ENCODE measurements at regions not wholly inside any gene's neighbourhood (a gene's known extent, or its start where the extent isn't known, plus 50 kb on each side); places are given as distances from the start of the nearest gene placed in this dataset.

GRCh38 chr3:194826594-194826993, 140.9 kb downstream of the FAM43A start:
- TF ChIP-seq EZH2 (IDR thresholded peaks at IDR 0.05; ENCODE audit: borderline replicate concordance, low read depth, low read length, poor library complexity, severe bottlenecking): no peak
- no peak for TF ChIP-seq CTCF (conservative IDR thresholded peaks at IDR 0.05; ENCODE audit: low read depth, low read length)

GRCh38 chr3:194827486-194827885, 141.8 kb downstream of the FAM43A start:
- no peaks in the 10 kb centered on the region for H3K9me3 ChIP-seq (ENCODE audit: low read depth, low read length, poor library complexity, severe bottlenecking)
- POLR2A ChIA-PET (ENCODE audit: low non-redundant PET): no interaction called here
- intact Hi-C loops (cut with micrococcal nuclease; ENCODE audit: unreplicated experiment): no loop called here
- H3K27me3 ChIP-seq (replicated peaks; ENCODE audit: insufficient read depth, low read depth, low read length, poor library complexity): no peaks in the 10 kb centered on the region
- no peak overlapping the region for H3K27ac ChIP-seq (ENCODE audit: low read depth, low read length, poor library complexity, severe bottlenecking)
- no peaks in the 10 kb centered on the region for H3K36me3 ChIP-seq (ENCODE audit: insufficient read depth, low read length, poor library complexity, severe bottlenecking)
- CTCF ChIA-PET: no interaction called here
- TF ChIP-seq EZH2 (IDR thresholded peaks at IDR 0.05; ENCODE audit: borderline replicate concordance, low read depth, low read length, poor library complexity, severe bottlenecking): no peak
- no peak for DNase-seq (ENCODE audit: low spot score)
- H3K4me3 ChIP-seq (ENCODE audit: low read depth, low read length, poor library complexity, severe bottlenecking): no peak overlapping the region
- H3K4me1 ChIP-seq (ENCODE audit: insufficient read depth, low read length, poor library complexity, severe bottlenecking): no peaks in the 10 kb centered on the region
- BruUV-seq (replicated peaks): no TSS peak

More at GRCh38 chr3:194826594-194826993, 140.9 kb downstream of the FAM43A start:
- Histone ChIP-seq H3K36me3 (ENCODE audit: insufficient read depth, low read length, poor library complexity, severe bottlenecking) (no peaks in the 10 kb centered on the region), H3K4me3 (ENCODE audit: low read depth, low read length, poor library complexity, severe bottlenecking) (no peak overlapping the region), H3K27me3 (replicated peaks; ENCODE audit: insufficient read depth, low read depth, low read length, poor library complexity) (no peaks in the 10 kb centered on the region), H3K9me3 (ENCODE audit: low read depth, low read length, poor library complexity, severe bottlenecking) (no peaks in the 10 kb centered on the region), H3K4me1 (ENCODE audit: insufficient read depth, low read length, poor library complexity, severe bottlenecking) (no peaks in the 10 kb centered on the region), H3K27ac (ENCODE audit: low read depth, low read length, poor library complexity, severe bottlenecking) (no peak overlapping the region)
- no TSS peak for BruUV-seq (replicated peaks)
- intact Hi-C loops (cut with micrococcal nuclease; ENCODE audit: unreplicated experiment): no loop called here
- POLR2A ChIA-PET (ENCODE audit: low non-redundant PET): no interaction called here
- CTCF ChIA-PET: no interaction called here
- no peak for DNase-seq (ENCODE audit: low spot score)

- Histone ChIP-seq H3K36me3 (ENCODE audit: insufficient read depth, low read length, poor library complexity, severe bottlenecking) (no peaks in the 10 kb centered on the region), H3K4me1 (ENCODE audit: insufficient read depth, low read length, poor library complexity, severe bottlenecking) (no peaks in the 10 kb centered on the region), H3K9me3 (ENCODE audit: low read depth, low read length, poor library complexity, severe bottlenecking) (no peaks in the 10 kb centered on the region), H3K27me3 (replicated peaks; ENCODE audit: insufficient read depth, low read depth, low read length, poor library complexity) (no peaks in the 10 kb centered on the region), H3K4me3 (ENCODE audit: low read depth, low read length, poor library complexity, severe bottlenecking) (no peak overlapping the region), H3K27ac (ENCODE audit: low read depth, low read length, poor library complexity, severe bottlenecking) (no peak overlapping the region)
- TF ChIP-seq EZH2 (IDR thresholded peaks at IDR 0.05; ENCODE audit: borderline replicate concordance, low read depth, low read length, poor library complexity, severe bottlenecking): no peak
- TF ChIP-seq CTCF (conservative IDR thresholded peaks at IDR 0.05; ENCODE audit: low read depth, low read length): no peak
- no TSS peak for BruUV-seq (replicated peaks)
- intact Hi-C loops (cut with micrococcal nuclease; ENCODE audit: unreplicated experiment): no loop called here
- DNase-seq (ENCODE audit: low spot score): no peak
- ChIA-PET CTCF (no interaction called here), POLR2A (ENCODE audit: low non-redundant PET) (no interaction called here)
These were observed 142.4 kb downstream of the FAM43A start for GRCh38 chr3:194828116-194828515.

GRCh38 chr3:194828926-194829325, 143.2 kb downstream of the FAM43A start:
- no TSS peak for BruUV-seq (replicated peaks)
- POLR2A ChIA-PET (ENCODE audit: low non-redundant PET): no interaction called here

More at GRCh38 chr3:194828926-194829325, 143.2 kb downstream of the FAM43A start:
- no peaks in the 10 kb centered on the region for H3K36me3 ChIP-seq (ENCODE audit: insufficient read depth, low read length, poor library complexity, severe bottlenecking)
- intact Hi-C loops (cut with micrococcal nuclease; ENCODE audit: unreplicated experiment): no loop called here
- DNase-seq (ENCODE audit: low spot score): no peak
- no peak overlapping the region for H3K4me3 ChIP-seq (ENCODE audit: low read depth, low read length, poor library complexity, severe bottlenecking)
- TF ChIP-seq EZH2 (IDR thresholded peaks at IDR 0.05; ENCODE audit: borderline replicate concordance, low read depth, low read length, poor library complexity, severe bottlenecking) (no peak), CTCF (conservative IDR thresholded peaks at IDR 0.05; ENCODE audit: low read depth, low read length) (no peak)
- H3K9me3 ChIP-seq (ENCODE audit: low read depth, low read length, poor library complexity, severe bottlenecking): no peaks in the 10 kb centered on the region
- no peaks in the 10 kb centered on the region for H3K4me1 ChIP-seq (ENCODE audit: insufficient read depth, low read length, poor library complexity, severe bottlenecking)
- no peak overlapping the region for H3K27ac ChIP-seq (ENCODE audit: low read depth, low read length, poor library complexity, severe bottlenecking)
- CTCF ChIA-PET: no interaction called here
- H3K27me3 ChIP-seq (replicated peaks; ENCODE audit: insufficient read depth, low read depth, low read length, poor library complexity): no peaks in the 10 kb centered on the region
